ENCODE measurements at regions not wholly inside any gene's neighbourhood (a gene's known extent, or its start where the extent isn't known, plus 50 kb on each side); places are given as distances from the start of the nearest gene placed in this dataset.

GRCh38 chr13:22821589-22821988, 359.2 kb upstream of the SGCG start:
- no peak overlapping the region for H3K27ac ChIP-seq

GRCh38 chr13:22825186-22825585, 355.6 kb upstream of the SGCG start:
- WGBS, 2 donors = 88 to 97% methylated on average over 1 of the region's 1 CpG
- no peaks in the 10 kb centered on the region for H3K27me3 ChIP-seq
- TF ChIP-seq POLR2A (IDR thresholded peaks at IDR 0.05) = no peak
- TF ChIP-seq CTCF (IDR thresholded peaks at IDR 0.05) = no peak
- DNase-seq = no peak
- H3K27ac ChIP-seq = no peak overlapping the region
- intact Hi-C loops (cut with DNase I; ENCODE audit: low total_unique reads) = no loop called here
- H3K4me3 ChIP-seq = no peak overlapping the region
- H3K9me3 ChIP-seq = no peaks in the 10 kb centered on the region
- H3K36me3 ChIP-seq (ENCODE audit: low read depth, missing control alignments) = no peaks in the 10 kb centered on the region
- H3K4me1 ChIP-seq = no peaks in the 10 kb centered on the region

More at GRCh38 chr13:22821589-22821988, 359.2 kb upstream of the SGCG start:
- 92 to 98% methylated on average over 2 of the region's 2 CpGs for WGBS, 2 donors
- no peak for DNase-seq
- Histone ChIP-seq H3K27me3 (no peaks in the 10 kb centered on the region), H3K9me3 (no peaks in the 10 kb centered on the region), H3K4me1 (no peaks in the 10 kb centered on the region), H3K4me3 (no peak overlapping the region), H3K36me3 (ENCODE audit: low read depth, missing control alignments) (no peaks in the 10 kb centered on the region)
- intact Hi-C loops (cut with DNase I; ENCODE audit: low total_unique reads) = no loop called here
- no peak for TF ChIP-seq POLR2A (IDR thresholded peaks at IDR 0.05)
- TF ChIP-seq CTCF (IDR thresholded peaks at IDR 0.05) = no peak

GRCh38 chr13:22828081-22828480, 352.7 kb upstream of the SGCG start:
- DNase-seq = no peak

GRCh38 chr13:22836475-22836874, 344.3 kb upstream of the SGCG start:
- DNase-seq = no peak
- no peak overlapping the region for H3K4me3 ChIP-seq
- H3K27me3 ChIP-seq = no peaks in the 10 kb centered on the region
- TF ChIP-seq CTCF (IDR thresholded peaks at IDR 0.05) (no peak), POLR2A (IDR thresholded peaks at IDR 0.05) (no peak)
- H3K27ac ChIP-seq = no peak overlapping the region
- H3K4me1 ChIP-seq = no peaks in the 10 kb centered on the region
- H3K36me3 ChIP-seq (ENCODE audit: low read depth, missing control alignments) = no peaks in the 10 kb centered on the region
- no peaks in the 10 kb centered on the region for H3K9me3 ChIP-seq
- 78% methylated on average over 2 of the region's 2 CpGs for WGBS, 2 donors
- intact Hi-C loops (cut with DNase I; ENCODE audit: low total_unique reads) = no loop called here

More at GRCh38 chr13:22828081-22828480, 352.7 kb upstream of the SGCG start:
- TF ChIP-seq CTCF (IDR thresholded peaks at IDR 0.05) (no peak), POLR2A (IDR thresholded peaks at IDR 0.05) (no peak)
- Histone ChIP-seq H3K27me3 (no peaks in the 10 kb centered on the region), H3K27ac (no peak overlapping the region), H3K4me1 (no peaks in the 10 kb centered on the region), H3K9me3 (no peaks in the 10 kb centered on the region), H3K4me3 (no peak overlapping the region), H3K36me3 (ENCODE audit: low read depth, missing control alignments) (no peaks in the 10 kb centered on the region)
- 80 to 90% methylated on average over 2 of the region's 2 CpGs for WGBS, 2 donors
- intact Hi-C loops (cut with DNase I; ENCODE audit: low total_unique reads) = no loop called here

- Histone ChIP-seq H3K4me3 (peak overlapping the region; percentile 22 to 48), H3K27ac (no peak overlapping the region), H3K9me3 (no peaks in the 10 kb centered on the region), H3K4me1 (no peaks in the 10 kb centered on the region), H3K27me3 (no peaks in the 10 kb centered on the region), H3K36me3 (ENCODE audit: low read depth, missing control alignments) (no peaks in the 10 kb centered on the region)
- intact Hi-C loops (cut with DNase I; ENCODE audit: low total_unique reads) = no loop called here
- no peak for TF ChIP-seq POLR2A (IDR thresholded peaks at IDR 0.05)
- no peak for DNase-seq
- WGBS, 2 donors = 6 to 22% methylated on average over 29 to 43 of the region's 45 CpGs
Measured at GRCh38 chr13:22837980-22838647, 342.7 kb upstream of the SGCG start.

All from testis (tissue), 2 donors.